Activated CD4-positive, alpha-beta T cell treated with anti-CD3 and anti-CD28 coated beads, Interleukin-10, Interleukin-2, amounts not matched to agents 100 ng/mL and 50 ng/mL, durations not matched to agents 16 hours and 8 hours (primary cell): ENCODE measurements at regions not wholly inside any gene's neighbourhood (a gene's known extent, or its start where the extent isn't known, plus 50 kb on each side); places are given as distances from the start of the nearest gene placed in this dataset.
"Not testable (repeated sequence)": the region's sequence is repeated elsewhere in the genome, so short reads cannot be mapped to it uniquely, and the experiment has no call there.

Experiments
- DNase-seq: peaks from one replicate; pipeline ENCODE4 v3.0.0-alpha.2; 2020

- DNase-seq, result no peak
Measured at GRCh38 chr19:31825134-31826094, 476.2 kb upstream of the TSHZ3 start.

GRCh38 chr19:31826325-31826724, 477.1 kb upstream of the TSHZ3 start:
- DNase-seq, result no peak

- DNase-seq, result no peak
Measured at GRCh38 chr19:31831421-31832175, 482.4 kb upstream of the TSHZ3 start.

GRCh38 chr19:31832176-31832548, 482.9 kb upstream of the TSHZ3 start:
- no peak for DNase-seq

GRCh38 chr19:31834070-31834469, 484.8 kb upstream of the TSHZ3 start:
- DNase-seq, result no peak

- no peak for DNase-seq
Measured at GRCh38 chr19:31838163-31838815, 489.1 kb upstream of the TSHZ3 start.

GRCh38 chr19:31840371-31840770, 491.1 kb upstream of the TSHZ3 start:
- no peak for DNase-seq

GRCh38 chr19:31841755-31842154, 492.5 kb upstream of the TSHZ3 start:
- no peak for DNase-seq

GRCh38 chr19:31863122-31863521, 482.3 kb upstream of the ZNF507 start:
- DNase-seq, result no peak

GRCh38 chr19:31874313-31874712, 471.1 kb upstream of the ZNF507 start:
- no peak for DNase-seq

- no peak for DNase-seq
Measured at GRCh38 chr19:31875591-31875990, 469.8 kb upstream of the ZNF507 start.

- DNase-seq, result no peak
Measured at GRCh38 chr19:31880283-31880682, 465.1 kb upstream of the ZNF507 start.

- DNase-seq, result no peak
Measured at GRCh38 chr19:31881988-31882387, 463.4 kb upstream of the ZNF507 start.

GRCh38 chr19:31882709-31883108, 462.7 kb upstream of the ZNF507 start:
- DNase-seq, result no peak

GRCh38 chr19:31883296-31883990, 462.0 kb upstream of the ZNF507 start:
- no peak for DNase-seq

- DNase-seq, result no peak
Measured at GRCh38 chr19:31885280-31885853, 460.0 kb upstream of the ZNF507 start.

GRCh38 chr19:31890230-31890629, 455.2 kb upstream of the ZNF507 start:
- DNase-seq, result no peak

GRCh38 chr19:31892060-31892459, 453.4 kb upstream of the ZNF507 start:
- no peak for DNase-seq

GRCh38 chr19:31893491-31893890, 451.9 kb upstream of the ZNF507 start:
- not testable (repeated sequence) for DNase-seq

GRCh38 chr19:31894451-31894850, 451.0 kb upstream of the ZNF507 start:
- DNase-seq, result no peak

- DNase-seq, result no peak
Measured at GRCh38 chr19:31897292-31897691, 448.1 kb upstream of the ZNF507 start.

- DNase-seq, result no peak
Measured at GRCh38 chr19:31900991-31901390, 444.4 kb upstream of the ZNF507 start.

- DNase-seq, result no peak
Measured at GRCh38 chr19:31902821-31903220, 442.6 kb upstream of the ZNF507 start.
